Fibroblast of lung (primary cell): ENCODE measurements at regions not wholly inside any gene's neighbourhood (a gene's known extent, or its start where the extent isn't known, plus 50 kb on each side); places are given as distances from the start of the nearest gene placed in this dataset.

ENCODE experiments used
- DNase-seq, 2 donors: peaks; one replicate each; pipeline versions ENCODE4 v3.0.0 to v3.0.0-alpha.2; 2010; ENCODE audit warnings: low read depth in 2 of 2
- H2AFZ ChIP-seq: 2 replicates; pipeline ENCODE4 v1.5.1; 2012; ENCODE audit warnings: low read length, control low read depth, inconsistent platforms
- H3K27ac ChIP-seq: 2 replicates; pipeline ENCODE4 v1.5.1; 2011; ENCODE audit warnings: low read length, control low read depth; ENCODE audit not compliant: insufficient read depth
- H3K27me3 ChIP-seq: 2 replicates; pipeline ENCODE4 v1.5.1; 2011; ENCODE audit warnings: mild to moderate bottlenecking, low read length; ENCODE audit not compliant: control insufficient read depth, insufficient read depth
- H3K36me3 ChIP-seq: 2 replicates; pipeline ENCODE4 v1.5.1; 2011; ENCODE audit warnings: low read length; ENCODE audit not compliant: control insufficient read depth, insufficient read depth
- H3K4me1 ChIP-seq: 2 replicates; pipeline ENCODE4 v1.5.1; 2011; ENCODE audit warnings: low read length; ENCODE audit not compliant: control insufficient read depth, insufficient read depth; ENCODE audit errors: extremely low read depth
- H3K4me2 ChIP-seq: 2 replicates; pipeline ENCODE4 v1.5.1; 2011; ENCODE audit warnings: low read length, control low read depth; ENCODE audit not compliant: insufficient read depth; ENCODE audit errors: extremely low read depth
- H3K4me3 ChIP-seq, 4 experiments: fragments of 200-600 bp in 1 of 4; sonication (generic) in 1 of 4; replicated peaks in 1 of 4; 2 replicates each; pipeline ENCODE4 v1.5.1; 2011 to 2016; ENCODE audit warnings: low read length in 4 of 4, low read depth in 3 of 4, mild to moderate bottlenecking in 3 of 4, control low read depth in 2 of 4, inconsistent platforms in 1 of 4, mixed read lengths in 1 of 4; ENCODE audit not compliant: insufficient read depth in 1 of 4; ENCODE audit errors: control extremely low read depth in 1 of 4
- H3K79me2 ChIP-seq: 2 replicates; pipeline ENCODE4 v1.5.1; 2012; ENCODE audit warnings: mild to moderate bottlenecking, low read length, inconsistent platforms; ENCODE audit not compliant: control insufficient read depth, insufficient read depth
- H3K9ac ChIP-seq: 2 replicates; pipeline ENCODE4 v1.5.1; 2011; ENCODE audit warnings: mild to moderate bottlenecking, low read length, control low read depth; ENCODE audit not compliant: insufficient read depth
- H3K9me3 ChIP-seq: 2 replicates; pipeline ENCODE4 v1.5.1; 2012; ENCODE audit warnings: low read depth, low read length; ENCODE audit not compliant: control insufficient read depth, insufficient read depth
- H4K20me1 ChIP-seq: 2 replicates; pipeline ENCODE4 v1.5.1; 2011; ENCODE audit warnings: low read length; ENCODE audit not compliant: control insufficient read depth, insufficient read depth; ENCODE audit errors: extremely low read depth
- CTCF ChIP-seq, 2 donors: IDR thresholded peaks in 1 of 2; conservative IDR thresholded peaks in 1 of 2; 1 replicate in 1 of 2; 2 replicates in 1 of 2; pipeline ENCODE4 v1.5.1; 2011 to 2012; ENCODE audit warnings: low read length in 2 of 2, control low read depth in 1 of 2, inconsistent platforms in 1 of 2, low read depth in 1 of 2, mild to moderate bottlenecking in 1 of 2
- EZH2 ChIP-seq: IDR thresholded peaks from 2 replicates; pipeline ENCODE4 v1.5.1; 2012; ENCODE audit warnings: low read length, control low read depth, mild to moderate bottlenecking; ENCODE audit errors: missing control alignments

- peaks cover 34% of the 10 kb centered on the region for H3K27me3 ChIP-seq
- TF ChIP-seq EZH2 (no peak), CTCF (conservative IDR thresholded peaks at IDR 0.05 in 1 of 2, IDR thresholded peaks at IDR 0.05 in 1 of 2; ENCODE audit: low read depth in 1 of 2, low read length in 2 of 2) (no peak)
- H2AFZ ChIP-seq: no peak overlapping the region
- H3K9ac ChIP-seq: no peak overlapping the region
- DNase-seq: peak; percentile 19 to 58
- no peaks in the 10 kb centered on the region for H3K9me3 ChIP-seq
- H3K4me1 ChIP-seq: no peaks in the 10 kb centered on the region
- H3K79me2 ChIP-seq: no peaks in the 10 kb centered on the region
- H3K36me3 ChIP-seq: no peaks in the 10 kb centered on the region
- H3K4me3 ChIP-seq: no peak overlapping the region
- no peak overlapping the region for H3K4me2 ChIP-seq
- no peak overlapping the region for H3K27ac ChIP-seq
- H4K20me1 ChIP-seq: no peaks in the 10 kb centered on the region
Measured at GRCh38 chr11:43555816-43556611, 124.5 kb upstream of the HSD17B12 start.

GRCh38 chr11:43556612-43557375 lies 123.7 kb upstream of the HSD17B12 start:
- Histone ChIP-seq H3K79me2 (no peaks in the 10 kb centered on the region), H3K4me3 (no peak overlapping the region), H3K36me3 (no peaks in the 10 kb centered on the region), H3K4me2 (no peak overlapping the region), H3K4me1 (no peaks in the 10 kb centered on the region), H2AFZ (no peak overlapping the region), H3K27ac (no peak overlapping the region), H3K27me3 (peaks cover 34% of the 10 kb centered on the region), H3K9ac (no peak overlapping the region), H4K20me1 (no peaks in the 10 kb centered on the region), H3K9me3 (no peaks in the 10 kb centered on the region)
- no peak for TF ChIP-seq EZH2
- no peak for TF ChIP-seq CTCF (conservative IDR thresholded peaks at IDR 0.05 in 1 of 2, IDR thresholded peaks at IDR 0.05 in 1 of 2; ENCODE audit: low read depth in 1 of 2, low read length in 2 of 2)
- no peak for DNase-seq

GRCh38 chr11:43557553-43558110 lies 122.9 kb upstream of the HSD17B12 start:
- H4K20me1 ChIP-seq: no peaks in the 10 kb centered on the region
- peak in 1 of 2 donors; percentile 22 for DNase-seq
- H3K9ac ChIP-seq: no peak overlapping the region
- H3K4me1 ChIP-seq: no peaks in the 10 kb centered on the region
- no peaks in the 10 kb centered on the region for H3K79me2 ChIP-seq
- no peak overlapping the region for H3K4me2 ChIP-seq
- TF ChIP-seq CTCF (conservative IDR thresholded peaks at IDR 0.05 in 1 of 2, IDR thresholded peaks at IDR 0.05 in 1 of 2; ENCODE audit: low read depth in 1 of 2, low read length in 2 of 2) (peak; percentile 26 to 28), EZH2 (peak; percentile 3)
- H3K27ac ChIP-seq: no peak overlapping the region
- H3K9me3 ChIP-seq: no peaks in the 10 kb centered on the region
- peaks cover 32% of the 10 kb centered on the region for H3K27me3 ChIP-seq
- no peaks in the 10 kb centered on the region for H3K36me3 ChIP-seq
- no peak overlapping the region for H2AFZ ChIP-seq
- no peak overlapping the region for H3K4me3 ChIP-seq
